ENCODE measurements at regions not wholly inside any gene's neighbourhood (a gene's known extent, or its start where the extent isn't known, plus 50 kb on each side); places are given as distances from the start of the nearest gene placed in this dataset.

- TF ChIP-seq, protein P1, sequence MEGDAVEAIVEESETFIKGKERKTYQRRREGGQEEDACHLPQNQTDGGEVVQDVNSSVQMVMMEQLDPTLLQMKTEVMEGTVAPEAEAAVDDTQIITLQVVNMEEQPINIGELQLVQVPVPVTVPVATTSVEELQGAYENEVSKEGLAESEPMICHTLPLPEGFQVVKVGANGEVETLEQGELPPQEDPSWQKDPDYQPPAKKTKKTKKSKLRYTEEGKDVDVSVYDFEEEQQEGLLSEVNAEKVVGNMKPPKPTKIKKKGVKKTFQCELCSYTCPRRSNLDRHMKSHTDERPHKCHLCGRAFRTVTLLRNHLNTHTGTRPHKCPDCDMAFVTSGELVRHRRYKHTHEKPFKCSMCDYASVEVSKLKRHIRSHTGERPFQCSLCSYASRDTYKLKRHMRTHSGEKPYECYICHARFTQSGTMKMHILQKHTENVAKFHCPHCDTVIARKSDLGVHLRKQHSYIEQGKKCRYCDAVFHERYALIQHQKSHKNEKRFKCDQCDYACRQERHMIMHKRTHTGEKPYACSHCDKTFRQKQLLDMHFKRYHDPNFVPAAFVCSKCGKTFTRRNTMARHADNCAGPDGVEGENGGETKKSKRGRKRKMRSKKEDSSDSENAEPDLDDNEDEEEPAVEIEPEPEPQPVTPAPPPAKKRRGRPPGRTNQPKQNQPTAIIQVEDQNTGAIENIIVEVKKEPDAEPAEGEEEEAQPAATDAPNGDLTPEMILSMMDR (IDR thresholded peaks at IDR 0.05; ENCODE audit: low read depth, low read length): no peak
- no peak for DNase-seq (ENCODE audit: extremely low read depth, low read depth)
Observed at GRCh38 chr9:119071636-119072035, 297.6 kb downstream of the BRINP1 start.

GRCh38 chr9:119074017-119074416 lies 295.2 kb downstream of the BRINP1 start:
- no peak for DNase-seq (ENCODE audit: extremely low read depth, low read depth)
- TF ChIP-seq, protein P1 (IDR thresholded peaks at IDR 0.05; ENCODE audit: low read depth, low read length): no peak

DNA sequence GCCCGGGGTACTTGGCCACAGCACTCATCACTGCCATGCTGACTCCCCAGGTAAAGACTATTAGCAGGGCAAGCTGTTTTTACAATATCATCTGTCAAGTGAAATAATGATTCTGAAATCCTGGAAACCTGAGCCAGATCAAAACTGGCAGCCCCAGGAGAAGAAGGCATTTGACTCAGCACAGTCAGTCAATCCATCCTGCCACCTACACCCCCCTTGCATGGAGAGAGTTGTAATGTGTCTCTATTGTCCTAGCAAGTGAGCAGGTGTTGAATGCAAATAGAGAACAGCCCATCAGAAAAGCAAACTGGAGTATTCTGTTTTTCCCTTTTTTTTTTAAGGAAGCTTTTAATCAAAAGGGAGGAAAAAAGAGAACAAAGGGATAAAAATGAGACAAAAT lies 291.2 kb downstream of the BRINP1 start:
- TF ChIP-seq, protein P1 (IDR thresholded peaks at IDR 0.05; ENCODE audit: low read depth, low read length): no peak
- DNase-seq (ENCODE audit: extremely low read depth, low read depth): no peak

- DNase-seq (ENCODE audit: extremely low read depth, low read depth): no peak
- TF ChIP-seq, protein P1 (IDR thresholded peaks at IDR 0.05; ENCODE audit: low read depth, low read length): no peak
Observed at GRCh38 chr9:119083673-119084072, 285.6 kb downstream of the BRINP1 start.

DNA sequence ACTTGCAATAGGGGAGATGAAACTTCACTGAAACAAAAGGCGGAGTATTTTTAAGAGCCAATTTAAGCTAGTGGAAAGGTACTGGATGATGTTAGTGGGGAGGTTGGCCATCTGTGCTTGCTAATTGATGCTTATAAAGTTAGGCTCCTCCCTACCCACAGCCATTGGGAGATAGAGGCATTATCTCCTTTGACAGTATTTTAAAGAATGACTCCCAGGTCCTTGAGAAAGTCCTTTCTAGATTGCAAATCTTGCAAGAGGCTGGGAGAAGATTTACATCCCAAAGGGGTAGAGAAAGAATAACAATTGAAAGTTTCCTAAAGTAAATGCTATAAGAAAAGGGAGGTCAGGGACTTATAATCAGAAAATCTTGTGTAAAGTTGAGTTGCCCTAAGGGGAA lies 282.6 kb downstream of the BRINP1 start:
- no peak for DNase-seq (ENCODE audit: extremely low read depth, low read depth)
- TF ChIP-seq, protein P1 (IDR thresholded peaks at IDR 0.05; ENCODE audit: low read depth, low read length): no peak

DNA sequence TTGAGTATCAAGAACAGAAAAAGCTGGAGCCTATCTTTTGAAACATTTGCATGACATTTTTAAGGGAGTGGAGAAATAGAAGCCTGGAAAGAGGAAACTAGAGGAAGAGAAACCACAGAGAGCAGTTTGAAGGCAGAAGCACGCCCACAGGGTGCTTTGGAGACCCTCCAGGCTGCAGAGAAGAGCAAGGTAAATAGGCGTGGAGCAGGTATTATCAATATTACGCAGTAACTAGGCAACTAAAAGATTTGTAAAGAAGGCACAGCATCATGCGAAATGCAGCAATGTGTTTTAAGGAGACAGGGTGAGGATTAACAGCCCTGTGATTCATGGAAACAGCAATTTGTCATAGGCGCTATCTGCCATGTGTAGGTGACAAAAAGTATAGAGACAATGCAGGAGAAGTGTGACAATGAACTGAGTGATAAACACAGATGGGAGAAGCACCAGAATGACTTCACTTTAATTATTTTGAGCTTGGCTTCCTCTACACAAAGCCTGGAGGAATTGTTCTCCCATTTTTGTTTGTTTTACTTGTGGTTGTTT lies 281.2 kb downstream of the BRINP1 start:
- TF ChIP-seq, protein P1 (IDR thresholded peaks at IDR 0.05; ENCODE audit: low read depth, low read length): no peak
- DNase-seq (ENCODE audit: extremely low read depth, low read depth): no peak

- TF ChIP-seq, protein P1 (IDR thresholded peaks at IDR 0.05; ENCODE audit: low read depth, low read length): no peak
- DNase-seq (ENCODE audit: extremely low read depth, low read depth): no peak
Observed at GRCh38 chr9:119091074-119091473, 278.2 kb downstream of the BRINP1 start.

Measured in AG09319 (cell line).